D721Med (cell line): ENCODE measurements at regions not wholly inside any gene's neighbourhood (a gene's known extent, or its start where the extent isn't known, plus 50 kb on each side); places are given as distances from the start of the nearest gene placed in this dataset.
A peak's percentile ranks its signal among the peaks of the same experiment; 100 is the strongest.
"Not testable (repeated sequence)": the region's sequence is repeated elsewhere in the genome, so short reads cannot be mapped to it uniquely, and the experiment has no call there.

Experiments used
- DNase-seq: peaks from one replicate; pipeline ENCODE4 v3.0.0; 2011; ENCODE audit warnings: low spot score; ENCODE audit not compliant: insufficient read length
- FAIRE-seq: peaks from 2 replicates; lab custom pipeline; 2011; peaks lifted over from hg19 to GRCh38; lab: Jason Lieb, UNC
- CTCF ChIP-seq: IDR thresholded peaks from 2 replicates; pipeline ENCODE4 v1.5.1; 2012; ENCODE audit warnings: mild to moderate bottlenecking, control low read depth; ENCODE audit not compliant: insufficient read depth; ENCODE audit errors: missing control alignments

GRCh38 chr4:160570271-160570670, 1467.4 kb downstream of the RAPGEF2 start:
- DNase-seq, result no peak
- no peak for TF ChIP-seq CTCF
- FAIRE-seq, result no peak

- not testable (repeated sequence) for DNase-seq, FAIRE-seq
Observed at GRCh38 chr4:160574272-160574671, 1471.4 kb downstream of the RAPGEF2 start.

- peak; percentile 81 for FAIRE-seq
Observed at GRCh38 chr4:160580581-160580980, 1477.7 kb downstream of the RAPGEF2 start.

GRCh38 chr4:160592258-160592657, 1489.4 kb downstream of the RAPGEF2 start:
- TF ChIP-seq CTCF, result no peak
- no peak for DNase-seq
- no peak for FAIRE-seq

More at GRCh38 chr4:160580581-160580980, 1477.7 kb downstream of the RAPGEF2 start:
- TF ChIP-seq CTCF, result no peak
- no peak for DNase-seq

GRCh38 chr4:160595646-160596045, 1492.8 kb downstream of the RAPGEF2 start:
- DNase-seq (no peak), FAIRE-seq (no peak)
- TF ChIP-seq CTCF, result no peak

GRCh38 chr4:160604541-160604940, 1501.7 kb downstream of the RAPGEF2 start:
- TF ChIP-seq CTCF, result no peak
- no peak for FAIRE-seq
- DNase-seq, result no peak

GRCh38 chr4:160611181-160611580, 1508.3 kb downstream of the RAPGEF2 start:
- TF ChIP-seq CTCF, result no peak

GRCh38 chr4:160631044-160631443, 1528.2 kb downstream of the RAPGEF2 start:
- DNase-seq, result no peak
- FAIRE-seq, result no peak
- no peak for TF ChIP-seq CTCF

More at GRCh38 chr4:160611181-160611580, 1508.3 kb downstream of the RAPGEF2 start:
- FAIRE-seq (no peak), DNase-seq (no peak)
